ENCODE measurements at regions not wholly inside any gene's neighbourhood (a gene's known extent, or its start where the extent isn't known, plus 50 kb on each side); places are given as distances from the start of the nearest gene placed in this dataset.

DNA sequence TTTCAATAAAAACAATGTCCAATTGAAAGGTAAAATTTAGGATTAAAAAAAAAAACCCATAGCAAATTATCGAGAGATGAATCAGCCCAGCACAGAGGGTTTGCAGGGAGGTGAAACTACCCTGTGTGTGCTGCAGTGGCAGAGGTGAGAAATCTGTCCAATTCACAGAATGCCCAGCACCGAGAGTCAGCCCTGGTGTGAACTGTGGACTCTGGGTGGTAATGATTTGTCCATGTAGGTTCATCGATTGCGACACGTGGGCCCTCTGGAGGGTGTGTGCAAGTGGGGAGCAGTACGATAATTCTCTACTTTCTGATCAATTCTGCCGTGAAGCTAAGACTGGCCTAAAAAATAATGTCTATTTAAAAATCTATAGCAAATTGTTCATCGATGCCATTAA is 94.5 kb upstream of the PFKP start:
- ATAC-seq (ENCODE audit: low read depth) (no peak), DNase-seq (no peak)
- Histone ChIP-seq H3K9me3 (ENCODE audit: control extremely low read depth in 1 of 3, control insufficient read depth in 2 of 3, insufficient read depth in 1 of 3, low read length in 2 of 3) (no peaks in the 10 kb centered on the region), H3K4me1 (ENCODE audit: control insufficient read depth in 2 of 2, insufficient read depth in 2 of 2, low read length in 2 of 2) (peaks cover 0 to 2% of the 10 kb centered on the region in 2 donors), H3K79me2 (ENCODE audit: control insufficient read depth, insufficient read depth, low read length) (no peaks in the 10 kb centered on the region), H4K20me1 (ENCODE audit: control insufficient read depth, insufficient read depth, low read length, poor library complexity, severe bottlenecking) (no peaks in the 10 kb centered on the region), H3K4me3 (ENCODE audit: control extremely low read depth in 1 of 5, extremely low read depth in 1 of 5, insufficient read depth in 1 of 5, low read depth in 2 of 5, low read length in 4 of 5) (no peak overlapping the region), H3K27ac (ENCODE audit: low read length in 2 of 2) (no peak overlapping the region), H3K9ac (ENCODE audit: low read length) (no peak overlapping the region), H3K27me3 (replicated peaks in 1 of 4; ENCODE audit: control extremely low read depth in 1 of 4, control insufficient read depth in 3 of 4, insufficient read depth in 4 of 4, low read length in 3 of 4) (no peaks in the 10 kb centered on the region), H3K4me2 (replicated peaks; ENCODE audit: low read depth, low read length, poor library complexity, severe bottlenecking) (no peak overlapping the region), H2AFZ (ENCODE audit: insufficient read depth, low read depth, low read length, poor library complexity, severe bottlenecking) (no peak overlapping the region), H3K36me3 (replicated peaks in 1 of 2; ENCODE audit: control extremely low read depth in 1 of 2, control insufficient read depth in 1 of 2, extremely low read depth in 1 of 2, insufficient read depth in 2 of 2, low read length in 1 of 2) (no peaks in the 10 kb centered on the region)
- intact Hi-C loops (cut with micrococcal nuclease): no loop called here
- TF ChIP-seq, protein P1, sequence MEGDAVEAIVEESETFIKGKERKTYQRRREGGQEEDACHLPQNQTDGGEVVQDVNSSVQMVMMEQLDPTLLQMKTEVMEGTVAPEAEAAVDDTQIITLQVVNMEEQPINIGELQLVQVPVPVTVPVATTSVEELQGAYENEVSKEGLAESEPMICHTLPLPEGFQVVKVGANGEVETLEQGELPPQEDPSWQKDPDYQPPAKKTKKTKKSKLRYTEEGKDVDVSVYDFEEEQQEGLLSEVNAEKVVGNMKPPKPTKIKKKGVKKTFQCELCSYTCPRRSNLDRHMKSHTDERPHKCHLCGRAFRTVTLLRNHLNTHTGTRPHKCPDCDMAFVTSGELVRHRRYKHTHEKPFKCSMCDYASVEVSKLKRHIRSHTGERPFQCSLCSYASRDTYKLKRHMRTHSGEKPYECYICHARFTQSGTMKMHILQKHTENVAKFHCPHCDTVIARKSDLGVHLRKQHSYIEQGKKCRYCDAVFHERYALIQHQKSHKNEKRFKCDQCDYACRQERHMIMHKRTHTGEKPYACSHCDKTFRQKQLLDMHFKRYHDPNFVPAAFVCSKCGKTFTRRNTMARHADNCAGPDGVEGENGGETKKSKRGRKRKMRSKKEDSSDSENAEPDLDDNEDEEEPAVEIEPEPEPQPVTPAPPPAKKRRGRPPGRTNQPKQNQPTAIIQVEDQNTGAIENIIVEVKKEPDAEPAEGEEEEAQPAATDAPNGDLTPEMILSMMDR (IDR thresholded peaks at IDR 0.05): no peak
- TF ChIP-seq EZH2 (IDR thresholded peaks at IDR 0.05; ENCODE audit: borderline replicate concordance, insufficient read depth, low read depth, low read length, poor library complexity, severe bottlenecking): no peak
- no peak overlapping the region for H3K27ac Mint-ChIP-seq
- ChIA-PET CTCF (no interaction called here), POLR2A (no interaction called here)
- 82% methylated on average over 4 of the region's 8 CpGs for WGBS (ENCODE audit: insufficient coverage)
- no peaks in the 10 kb centered on the region for H3K4me1 Mint-ChIP-seq
- peaks cover 3% of the 10 kb centered on the region for H3K27me3 Mint-ChIP-seq
- no peaks in the 10 kb centered on the region for H3K9me3 Mint-ChIP-seq (ENCODE audit: insufficient read depth)
- no peak overlapping the region for H3K4me3 Mint-ChIP-seq

DNA sequence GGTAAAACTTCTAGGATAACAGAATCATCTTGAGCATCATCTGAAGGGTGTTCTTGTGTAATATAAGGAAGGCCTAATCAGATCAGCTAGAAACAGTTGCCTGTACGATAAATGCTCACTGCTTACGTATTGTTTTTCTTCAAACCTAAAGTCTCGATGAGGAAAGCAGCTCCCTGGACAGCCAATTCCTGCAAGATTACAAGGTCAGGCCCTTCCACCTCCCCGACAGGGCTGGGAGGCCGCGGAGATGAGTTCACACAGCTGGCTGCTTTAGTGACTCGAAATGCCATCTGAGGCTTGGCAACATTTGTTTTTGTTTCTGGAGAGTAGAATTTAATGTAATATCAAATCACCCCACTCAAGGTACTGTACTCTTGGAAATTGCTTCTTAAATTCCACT is 95.1 kb upstream of the PFKP start:
- WGBS (ENCODE audit: insufficient coverage): 96% methylated on average over 3 of the region's 7 CpGs
- no peaks in the 10 kb centered on the region for H3K79me2 ChIP-seq (ENCODE audit: control insufficient read depth, insufficient read depth, low read length)
- H2AFZ ChIP-seq (ENCODE audit: insufficient read depth, low read depth, low read length, poor library complexity, severe bottlenecking): no peak overlapping the region
- ATAC-seq (ENCODE audit: low read depth): no peak
- peaks cover 3% of the 10 kb centered on the region for H3K27me3 Mint-ChIP-seq
- intact Hi-C loops (cut with micrococcal nuclease): no loop called here
- H3K4me3 ChIP-seq (ENCODE audit: control extremely low read depth in 1 of 5, extremely low read depth in 1 of 5, insufficient read depth in 1 of 5, low read depth in 2 of 5, low read length in 4 of 5): no peak overlapping the region
- H3K27ac ChIP-seq (ENCODE audit: low read length in 2 of 2): no peak overlapping the region
- no peaks in the 10 kb centered on the region for H3K4me1 Mint-ChIP-seq
- H3K36me3 ChIP-seq (replicated peaks in 1 of 2; ENCODE audit: control extremely low read depth in 1 of 2, control insufficient read depth in 1 of 2, extremely low read depth in 1 of 2, insufficient read depth in 2 of 2, low read length in 1 of 2): no peaks in the 10 kb centered on the region
- POLR2A ChIA-PET: no interaction called here
- no peak overlapping the region for H3K9ac ChIP-seq (ENCODE audit: low read length)
- H3K9me3 Mint-ChIP-seq (ENCODE audit: insufficient read depth): no peaks in the 10 kb centered on the region
- H3K4me2 ChIP-seq (replicated peaks; ENCODE audit: low read depth, low read length, poor library complexity, severe bottlenecking): no peak overlapping the region
- CTCF ChIA-PET: interaction anchor here (1.3 kb wide), 1 partner anchor 73 kb away, joined by 3 read pairs; no protein-coding TSS in a partner anchor
- no peak for DNase-seq
- H4K20me1 ChIP-seq (ENCODE audit: control insufficient read depth, insufficient read depth, low read length, poor library complexity, severe bottlenecking): no peaks in the 10 kb centered on the region
- no peak overlapping the region for H3K27ac Mint-ChIP-seq
- no peak for TF ChIP-seq EZH2 (IDR thresholded peaks at IDR 0.05; ENCODE audit: borderline replicate concordance, insufficient read depth, low read depth, low read length, poor library complexity, severe bottlenecking)
- TF ChIP-seq, protein P1 (IDR thresholded peaks at IDR 0.05): no peak
- H3K9me3 ChIP-seq (ENCODE audit: control extremely low read depth in 1 of 3, control insufficient read depth in 2 of 3, insufficient read depth in 1 of 3, low read length in 2 of 3): no peaks in the 10 kb centered on the region
- H3K4me3 Mint-ChIP-seq: no peak overlapping the region
- no peaks in the 10 kb centered on the region for H3K27me3 ChIP-seq (replicated peaks in 1 of 4; ENCODE audit: control extremely low read depth in 1 of 4, control insufficient read depth in 3 of 4, insufficient read depth in 4 of 4, low read length in 3 of 4)
- no peaks in the 10 kb centered on the region for H3K4me1 ChIP-seq (ENCODE audit: control insufficient read depth in 2 of 2, insufficient read depth in 2 of 2, low read length in 2 of 2)

Measured in B cell (primary cell).